Stimulated activated effector memory CD8-positive, alpha-beta T cell treated with anti-CD3 and anti-CD28 coated beads, Interleukin-12 subunit alpha, Interleukin-12 subunit beta, amount 100 ng/mL, for 72 hours (primary cell): ENCODE measurements at regions not wholly inside any gene's neighbourhood (a gene's known extent, or its start where the extent isn't known, plus 50 kb on each side); places are given as distances from the start of the nearest gene placed in this dataset.
A peak's percentile ranks its signal among the peaks of the same experiment; 100 is the strongest.

ENCODE experiments used
- ATAC-seq: fragments of 150-1000 bp; cut with Tn5 transposase; 2 replicates; pipeline ENCODE4 v1.10.0; 2021
- DNase-seq, 2 donors: peaks; one replicate each; pipeline ENCODE4 v3.0.0; 2021 to 2022; ENCODE audit warnings: low spot score in 2 of 2
- H3K27ac Mint-ChIP-seq: one replicate; pipeline ENCODE4 v1.8.0; 2022; ENCODE audit warnings: mild to moderate bottlenecking, mixed read lengths
- H3K36me3 Mint-ChIP-seq: one replicate; pipeline ENCODE4 v1.8.0; 2022; ENCODE audit warnings: mild to moderate bottlenecking, mixed read lengths
- H3K4me1 Mint-ChIP-seq: one replicate; pipeline ENCODE4 v1.8.0; 2022; ENCODE audit warnings: mixed read lengths
- H3K4me3 Mint-ChIP-seq: one replicate; pipeline ENCODE4 v1.8.0; 2022; ENCODE audit warnings: mild to moderate bottlenecking, mixed read lengths
- H3K9me3 Mint-ChIP-seq: one replicate; pipeline ENCODE4 v1.8.0; 2022; ENCODE audit warnings: mixed read lengths

- ATAC-seq, result no peak
- H3K9me3 Mint-ChIP-seq, result no peaks in the 10 kb centered on the region
- H3K4me3 Mint-ChIP-seq, result no peak overlapping the region
Observed at GRCh38 chr11:134838708-134839107, 426.7 kb upstream of the B3GAT1 start.

GRCh38 chr11:134837887-134838232 is 425.8 kb upstream of the B3GAT1 start:
- Mint-ChIP-seq H3K4me1 (no peaks in the 10 kb centered on the region), H3K4me3 (no peak overlapping the region), H3K9me3 (peaks cover under 1% of the 10 kb centered on the region), H3K27ac (no peak overlapping the region), H3K36me3 (no peaks in the 10 kb centered on the region)
- ATAC-seq, result peak; percentile 36
- DNase-seq, result peak in 1 of 2 donors; percentile 44

More at GRCh38 chr11:134838708-134839107, 426.7 kb upstream of the B3GAT1 start:
- peak in 1 of 2 donors; percentile 10 for DNase-seq
- H3K4me1 Mint-ChIP-seq, result no peaks in the 10 kb centered on the region
- no peak overlapping the region for H3K27ac Mint-ChIP-seq
- no peaks in the 10 kb centered on the region for H3K36me3 Mint-ChIP-seq

GRCh38 chr11:134837166-134837886 is 425.3 kb upstream of the B3GAT1 start:
- ATAC-seq (peak; percentile 41), DNase-seq (peak in 1 of 2 donors; percentile 17)
- Mint-ChIP-seq H3K27ac (no peak overlapping the region), H3K9me3 (peaks cover 4% of the 10 kb centered on the region), H3K36me3 (no peaks in the 10 kb centered on the region), H3K4me1 (no peaks in the 10 kb centered on the region), H3K4me3 (no peak overlapping the region)

GRCh38 chr11:134836561-134836960 is 424.5 kb upstream of the B3GAT1 start:
- Mint-ChIP-seq H3K9me3 (peaks cover 4% of the 10 kb centered on the region), H3K4me3 (no peak overlapping the region), H3K36me3 (no peaks in the 10 kb centered on the region), H3K4me1 (no peaks in the 10 kb centered on the region), H3K27ac (no peak overlapping the region)
- DNase-seq, result peak in 1 of 2 donors; percentile 12
- no peak for ATAC-seq

- H3K36me3 Mint-ChIP-seq, result no peaks in the 10 kb centered on the region
- no peak overlapping the region for H3K27ac Mint-ChIP-seq
- ATAC-seq, result peak; percentile 21
Observed at GRCh38 chr11:134835561-134835960, 423.5 kb upstream of the B3GAT1 start.

GRCh38 chr11:134830312-134830711 is 418.3 kb upstream of the B3GAT1 start:
- H3K36me3 Mint-ChIP-seq, result no peaks in the 10 kb centered on the region
- H3K4me1 Mint-ChIP-seq, result no peaks in the 10 kb centered on the region
- no peak overlapping the region for H3K4me3 Mint-ChIP-seq
- DNase-seq, result no peak
- ATAC-seq, result no peak
- peaks cover 7% of the 10 kb centered on the region for H3K9me3 Mint-ChIP-seq
- no peak overlapping the region for H3K27ac Mint-ChIP-seq

More at GRCh38 chr11:134835561-134835960, 423.5 kb upstream of the B3GAT1 start:
- H3K4me3 Mint-ChIP-seq, result no peak overlapping the region
- H3K4me1 Mint-ChIP-seq, result no peaks in the 10 kb centered on the region
- DNase-seq, result peak in 1 of 2 donors; percentile 29
- peaks cover 5% of the 10 kb centered on the region for H3K9me3 Mint-ChIP-seq

- Mint-ChIP-seq H3K9me3 (no peaks in the 10 kb centered on the region), H3K36me3 (no peaks in the 10 kb centered on the region), H3K4me3 (no peak overlapping the region), H3K27ac (no peak overlapping the region), H3K4me1 (no peaks in the 10 kb centered on the region)
- DNase-seq (no peak), ATAC-seq (no peak)
Observed at GRCh38 chr11:134823970-134824369, 411.9 kb upstream of the B3GAT1 start.

GRCh38 chr11:134822897-134823296 is 410.9 kb upstream of the B3GAT1 start:
- Mint-ChIP-seq H3K4me3 (no peak overlapping the region), H3K9me3 (no peaks in the 10 kb centered on the region), H3K27ac (no peak overlapping the region), H3K4me1 (no peaks in the 10 kb centered on the region), H3K36me3 (no peaks in the 10 kb centered on the region)
- ATAC-seq (no peak), DNase-seq (peak in 1 of 2 donors; percentile 18)

- ATAC-seq, result no peak
- no peaks in the 10 kb centered on the region for H3K4me1 Mint-ChIP-seq
- DNase-seq, result no peak
- H3K9me3 Mint-ChIP-seq, result no peaks in the 10 kb centered on the region
- no peak overlapping the region for H3K27ac Mint-ChIP-seq
- H3K36me3 Mint-ChIP-seq, result no peaks in the 10 kb centered on the region
- no peak overlapping the region for H3K4me3 Mint-ChIP-seq
Observed at GRCh38 chr11:134821422-134821821, 409.4 kb upstream of the B3GAT1 start.

GRCh38 chr11:134819041-134819440 is 407.0 kb upstream of the B3GAT1 start:
- no peaks in the 10 kb centered on the region for H3K9me3 Mint-ChIP-seq

GRCh38 chr11:134818516-134818915 is 406.5 kb upstream of the B3GAT1 start:
- no peak overlapping the region for H3K4me3 Mint-ChIP-seq
- H3K9me3 Mint-ChIP-seq, result no peaks in the 10 kb centered on the region
- H3K36me3 Mint-ChIP-seq, result no peaks in the 10 kb centered on the region
- DNase-seq (no peak), ATAC-seq (no peak)
- no peaks in the 10 kb centered on the region for H3K4me1 Mint-ChIP-seq
- H3K27ac Mint-ChIP-seq, result no peak overlapping the region

More at GRCh38 chr11:134819041-134819440, 407.0 kb upstream of the B3GAT1 start:
- ATAC-seq (no peak), DNase-seq (no peak)
- no peaks in the 10 kb centered on the region for H3K4me1 Mint-ChIP-seq
- H3K36me3 Mint-ChIP-seq, result no peaks in the 10 kb centered on the region
- H3K4me3 Mint-ChIP-seq, result no peak overlapping the region
- H3K27ac Mint-ChIP-seq, result no peak overlapping the region

- Mint-ChIP-seq H3K4me3 (no peak overlapping the region), H3K36me3 (no peaks in the 10 kb centered on the region), H3K9me3 (no peaks in the 10 kb centered on the region), H3K27ac (no peak overlapping the region), H3K4me1 (no peaks in the 10 kb centered on the region)
- DNase-seq (no peak), ATAC-seq (peak; percentile 66)
Observed at GRCh38 chr11:134815404-134815803, 403.4 kb upstream of the B3GAT1 start.

GRCh38 chr11:134807997-134808396 is 396.0 kb upstream of the B3GAT1 start:
- Mint-ChIP-seq H3K4me1 (no peaks in the 10 kb centered on the region), H3K27ac (no peak overlapping the region)
- no peak for ATAC-seq

GRCh38 chr11:134802598-134802997 is 390.6 kb upstream of the B3GAT1 start:
- H3K36me3 Mint-ChIP-seq, result no peaks in the 10 kb centered on the region
- H3K4me1 Mint-ChIP-seq, result no peaks in the 10 kb centered on the region
- no peak for DNase-seq
- H3K9me3 Mint-ChIP-seq, result no peaks in the 10 kb centered on the region
- no peak for ATAC-seq
- H3K27ac Mint-ChIP-seq, result no peak overlapping the region
- H3K4me3 Mint-ChIP-seq, result no peak overlapping the region

More at GRCh38 chr11:134807997-134808396, 396.0 kb upstream of the B3GAT1 start:
- Mint-ChIP-seq H3K36me3 (no peaks in the 10 kb centered on the region), H3K9me3 (no peaks in the 10 kb centered on the region), H3K4me3 (no peak overlapping the region)
- no peak for DNase-seq

- Mint-ChIP-seq H3K36me3 (no peaks in the 10 kb centered on the region), H3K9me3 (no peaks in the 10 kb centered on the region), H3K4me1 (no peaks in the 10 kb centered on the region), H3K4me3 (no peak overlapping the region), H3K27ac (no peak overlapping the region)
- DNase-seq (no peak), ATAC-seq (no peak)
Observed at GRCh38 chr11:134802116-134802515, 390.1 kb upstream of the B3GAT1 start.

- ATAC-seq, result no peak
- Mint-ChIP-seq H3K4me3 (no peak overlapping the region), H3K4me1 (no peaks in the 10 kb centered on the region), H3K36me3 (no peaks in the 10 kb centered on the region), H3K27ac (no peak overlapping the region), H3K9me3 (no peaks in the 10 kb centered on the region)
- DNase-seq, result no peak
Observed at GRCh38 chr11:134801570-134801969, 389.5 kb upstream of the B3GAT1 start.
